22Rv1 (cell line): ENCODE measurements at regions not wholly inside any gene's neighbourhood (a gene's known extent, or its start where the extent isn't known, plus 50 kb on each side); places are given as distances from the start of the nearest gene placed in this dataset.

Source experiments
- ZFX ChIP-seq: fragments of 450-650 bp; IDR thresholded peaks from 2 replicates; pipeline ENCODE4 v1.6.1; 2017; ENCODE audit warnings: antibody characterized with exemption, borderline replicate concordance
- TF ChIP-seq, protein P1 (sequence below): fragments of 450-650 bp; IDR thresholded peaks from 2 replicates; pipeline ENCODE4 v1.5.1; 2017; ENCODE audit warnings: mild to moderate bottlenecking

GRCh38 chr6:15968519-15968918 is 160.4 kb upstream of the MYLIP start:
- TF ChIP-seq, protein P1, sequence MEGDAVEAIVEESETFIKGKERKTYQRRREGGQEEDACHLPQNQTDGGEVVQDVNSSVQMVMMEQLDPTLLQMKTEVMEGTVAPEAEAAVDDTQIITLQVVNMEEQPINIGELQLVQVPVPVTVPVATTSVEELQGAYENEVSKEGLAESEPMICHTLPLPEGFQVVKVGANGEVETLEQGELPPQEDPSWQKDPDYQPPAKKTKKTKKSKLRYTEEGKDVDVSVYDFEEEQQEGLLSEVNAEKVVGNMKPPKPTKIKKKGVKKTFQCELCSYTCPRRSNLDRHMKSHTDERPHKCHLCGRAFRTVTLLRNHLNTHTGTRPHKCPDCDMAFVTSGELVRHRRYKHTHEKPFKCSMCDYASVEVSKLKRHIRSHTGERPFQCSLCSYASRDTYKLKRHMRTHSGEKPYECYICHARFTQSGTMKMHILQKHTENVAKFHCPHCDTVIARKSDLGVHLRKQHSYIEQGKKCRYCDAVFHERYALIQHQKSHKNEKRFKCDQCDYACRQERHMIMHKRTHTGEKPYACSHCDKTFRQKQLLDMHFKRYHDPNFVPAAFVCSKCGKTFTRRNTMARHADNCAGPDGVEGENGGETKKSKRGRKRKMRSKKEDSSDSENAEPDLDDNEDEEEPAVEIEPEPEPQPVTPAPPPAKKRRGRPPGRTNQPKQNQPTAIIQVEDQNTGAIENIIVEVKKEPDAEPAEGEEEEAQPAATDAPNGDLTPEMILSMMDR = no peak
- no peak for TF ChIP-seq ZFX
